A673 (cell line): ENCODE measurements at regions not wholly inside any gene's neighbourhood (a gene's known extent, or its start where the extent isn't known, plus 50 kb on each side); places are given as distances from the start of the nearest gene placed in this dataset.

ENCODE experiments used
- BruUV-seq: library from RNA; stranded (reverse); fragments of 400-500 nt; replicated peaks from 2 replicates; lab custom pipeline; 2021; lab: Mats Ljungman, UMichigan
- CTCF ChIA-PET: fragments of 300-600 bp; sonication (Branson Sonifier 250); formaldehyde crosslinking; loops from one replicate; lab custom pipeline; 2022; ENCODE audit warnings: antibody characterized with exemption; lab: Charles Lee
- POLR2A ChIA-PET: fragments of 300-600 bp; sonication (Branson Sonifier 250); formaldehyde crosslinking; loops from one replicate; lab custom pipeline; 2022; ENCODE audit warnings: antibody characterized with exemption; ENCODE audit not compliant: low non-redundant PET; lab: Charles Lee
- DNase-seq: peaks from one replicate; pipeline ENCODE4 v3.0.0-alpha.2; 2015; ENCODE audit warnings: low spot score
- H3K27ac ChIP-seq: fragments of 200-600 bp; sonication (generic); 2 replicates; pipeline ENCODE4 v1.5.1; 2016; ENCODE audit warnings: mixed run types, low read depth, mild to moderate bottlenecking, mixed read lengths, antibody characterized with exemption, low read length; ENCODE audit not compliant: poor library complexity, severe bottlenecking
- H3K27me3 ChIP-seq: fragments of 200-600 bp; sonication (generic); replicated peaks from 2 replicates; pipeline ENCODE4 v1.6.1; 2017; ENCODE audit warnings: mixed run types, low read depth, mild to moderate bottlenecking, mixed read lengths, antibody characterized with exemption, low read length; ENCODE audit not compliant: insufficient read depth, poor library complexity
- H3K36me3 ChIP-seq: fragments of 200-600 bp; sonication (generic); 2 replicates; pipeline ENCODE4 v1.6.1; 2016; ENCODE audit warnings: mixed run types, mild to moderate bottlenecking, mixed read lengths, antibody characterized with exemption, low read length; ENCODE audit not compliant: insufficient read depth, poor library complexity, severe bottlenecking
- H3K4me1 ChIP-seq: fragments of 200-600 bp; sonication (generic); 2 replicates; pipeline ENCODE4 v1.6.1; 2017; ENCODE audit warnings: mixed run types, mild to moderate bottlenecking, mixed read lengths, antibody characterized with exemption, low read length; ENCODE audit not compliant: insufficient read depth, poor library complexity, severe bottlenecking
- H3K4me3 ChIP-seq: fragments of 200-600 bp; sonication (generic); 2 replicates; pipeline ENCODE4 v1.5.1; 2016; ENCODE audit warnings: low read depth, mixed run types, mild to moderate bottlenecking, mixed read lengths, low read length; ENCODE audit not compliant: poor library complexity, severe bottlenecking
- H3K9me3 ChIP-seq: fragments of 200-600 bp; sonication (generic); 2 replicates; pipeline ENCODE4 v1.6.1; 2016; ENCODE audit warnings: mixed run types, low read depth, mild to moderate bottlenecking, mixed read lengths, antibody characterized with exemption, low read length; ENCODE audit not compliant: poor library complexity, severe bottlenecking
- EZH2 ChIP-seq: fragments of 200-600 bp; sonication (generic); IDR thresholded peaks from 2 replicates; pipeline ENCODE4 v1.6.1; 2017; ENCODE audit warnings: borderline replicate concordance, low read depth, mild to moderate bottlenecking, mixed read lengths, antibody characterized with exemption, low read length; ENCODE audit not compliant: poor library complexity, severe bottlenecking
- intact Hi-C: fragments of 100-400 bp; cut with micrococcal nuclease; formaldehyde crosslinking; loops from one replicate; pipeline ENCODE4 v1.10.0; 2022; ENCODE audit not compliant: unreplicated experiment
- TF ChIP-seq, protein P1 (sequence below): fragments of 300-800, 200-600 bp; sonication (generic); conservative IDR thresholded peaks from 2 replicates; pipeline ENCODE4 v1.5.1; 2017; ENCODE audit warnings: low read depth, mild to moderate bottlenecking, antibody characterized with exemption, low read length, moderate library complexity, mixed read lengths

DNA sequence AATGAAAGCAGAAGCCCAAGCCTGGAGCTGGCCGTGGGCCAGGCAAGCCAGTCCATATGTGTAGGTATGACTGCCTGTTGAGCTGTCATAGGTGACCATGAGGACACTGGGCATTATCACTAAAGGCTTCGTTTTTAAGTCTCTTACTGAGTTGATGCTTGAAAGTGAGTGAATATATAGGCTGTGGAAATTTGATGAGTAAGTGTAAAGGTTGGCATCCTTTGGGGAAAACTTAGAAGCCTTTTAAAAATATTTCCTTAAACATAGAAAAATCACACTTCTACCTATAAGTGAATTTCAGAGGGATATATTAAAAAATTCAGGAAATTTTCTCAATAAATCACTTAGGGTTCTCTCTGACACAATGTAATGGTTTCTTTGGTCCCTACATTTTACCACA is 396.5 kb downstream of the FOXG1 start:
- no peak for DNase-seq
- BruUV-seq: no TSS peak
- TF ChIP-seq EZH2: no peak
- TF ChIP-seq, protein P1, sequence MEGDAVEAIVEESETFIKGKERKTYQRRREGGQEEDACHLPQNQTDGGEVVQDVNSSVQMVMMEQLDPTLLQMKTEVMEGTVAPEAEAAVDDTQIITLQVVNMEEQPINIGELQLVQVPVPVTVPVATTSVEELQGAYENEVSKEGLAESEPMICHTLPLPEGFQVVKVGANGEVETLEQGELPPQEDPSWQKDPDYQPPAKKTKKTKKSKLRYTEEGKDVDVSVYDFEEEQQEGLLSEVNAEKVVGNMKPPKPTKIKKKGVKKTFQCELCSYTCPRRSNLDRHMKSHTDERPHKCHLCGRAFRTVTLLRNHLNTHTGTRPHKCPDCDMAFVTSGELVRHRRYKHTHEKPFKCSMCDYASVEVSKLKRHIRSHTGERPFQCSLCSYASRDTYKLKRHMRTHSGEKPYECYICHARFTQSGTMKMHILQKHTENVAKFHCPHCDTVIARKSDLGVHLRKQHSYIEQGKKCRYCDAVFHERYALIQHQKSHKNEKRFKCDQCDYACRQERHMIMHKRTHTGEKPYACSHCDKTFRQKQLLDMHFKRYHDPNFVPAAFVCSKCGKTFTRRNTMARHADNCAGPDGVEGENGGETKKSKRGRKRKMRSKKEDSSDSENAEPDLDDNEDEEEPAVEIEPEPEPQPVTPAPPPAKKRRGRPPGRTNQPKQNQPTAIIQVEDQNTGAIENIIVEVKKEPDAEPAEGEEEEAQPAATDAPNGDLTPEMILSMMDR: no peak
- no peaks in the 10 kb centered on the region for H3K36me3 ChIP-seq
- H3K9me3 ChIP-seq: no peaks in the 10 kb centered on the region
- H3K4me1 ChIP-seq: no peaks in the 10 kb centered on the region
- H3K4me3 ChIP-seq: no peak overlapping the region
- no peaks in the 10 kb centered on the region for H3K27me3 ChIP-seq
- CTCF ChIA-PET: no interaction called here
- POLR2A ChIA-PET: no interaction called here
- intact Hi-C loops: no loop called here
- H3K27ac ChIP-seq: no peak overlapping the region

GRCh38 chr14:29165431-29165830 is 398.8 kb downstream of the FOXG1 start:
- Histone ChIP-seq H3K27ac (no peak overlapping the region), H3K4me3 (no peak overlapping the region), H3K36me3 (no peaks in the 10 kb centered on the region), H3K9me3 (no peaks in the 10 kb centered on the region), H3K27me3 (no peaks in the 10 kb centered on the region), H3K4me1 (no peaks in the 10 kb centered on the region)
- POLR2A ChIA-PET: no interaction called here
- CTCF ChIA-PET: no interaction called here
- BruUV-seq: no TSS peak
- TF ChIP-seq, protein P1: no peak
- no peak for TF ChIP-seq EZH2
- no peak for DNase-seq
- intact Hi-C loops: no loop called here

DNA sequence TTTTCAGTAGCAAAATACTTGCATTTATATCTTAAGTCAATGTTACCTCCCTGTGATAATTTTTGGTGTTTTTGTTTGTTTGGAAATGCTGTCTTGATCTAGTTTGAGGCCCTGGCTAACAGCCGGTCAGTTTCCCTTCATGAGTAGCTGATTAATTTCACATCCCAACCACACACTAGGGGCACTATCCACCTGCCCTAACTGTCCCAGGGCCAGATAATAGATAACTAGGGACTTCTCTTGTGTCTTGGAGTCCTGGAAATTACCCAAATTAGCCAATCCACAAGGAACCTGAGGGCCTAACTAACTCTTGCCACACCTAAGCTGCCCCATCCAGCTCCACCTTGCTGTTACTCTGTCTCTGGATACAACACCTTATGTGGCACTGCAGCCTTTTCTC is 399.9 kb downstream of the FOXG1 start:
- TF ChIP-seq, protein P1: no peak
- no peak for TF ChIP-seq EZH2
- no peaks in the 10 kb centered on the region for H3K4me1 ChIP-seq
- BruUV-seq: no TSS peak
- no peaks in the 10 kb centered on the region for H3K36me3 ChIP-seq
- H3K4me3 ChIP-seq: no peak overlapping the region
- CTCF ChIA-PET: no interaction called here
- DNase-seq: no peak
- H3K9me3 ChIP-seq: no peaks in the 10 kb centered on the region
- POLR2A ChIA-PET: no interaction called here
- H3K27me3 ChIP-seq: no peaks in the 10 kb centered on the region
- H3K27ac ChIP-seq: no peak overlapping the region
- intact Hi-C loops: no loop called here
